NOMO-1 (cell line): ENCODE measurements at regions not wholly inside any gene's neighbourhood (a gene's known extent, or its start where the extent isn't known, plus 50 kb on each side); places are given as distances from the start of the nearest gene placed in this dataset.
"Not testable (repeated sequence)": the region's sequence is repeated elsewhere in the genome, so short reads cannot be mapped to it uniquely, and the experiment has no call there.

Experiments used
- DNase-seq, 2 experiments: peaks; one replicate each; lab custom pipeline; 2025; ENCODE audit not compliant: unreplicated experiment in 2 of 2; lab: John Stamatoyannopoulos, UW

DNA sequence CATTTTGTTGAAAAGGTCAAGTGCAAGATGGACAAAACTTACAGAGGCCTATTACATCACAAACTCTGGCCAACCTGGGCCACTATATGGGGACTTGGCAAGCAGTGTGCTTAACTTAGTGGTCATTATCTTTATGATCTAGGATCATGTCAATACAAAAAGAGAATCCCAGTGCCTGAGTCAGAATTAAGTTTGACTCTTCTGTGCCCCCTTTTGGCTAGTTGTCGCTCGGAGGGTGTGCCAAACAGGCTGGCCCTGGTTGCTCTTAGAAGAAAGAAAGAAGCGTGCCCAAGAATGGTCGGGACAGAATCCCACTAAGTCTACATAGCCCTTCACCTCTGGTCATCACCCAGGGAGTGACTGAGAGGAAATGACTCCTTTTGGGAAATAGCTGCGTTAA, 100.1 kb downstream of the EIF4E start:
- DNase-seq, result no peak

DNA sequence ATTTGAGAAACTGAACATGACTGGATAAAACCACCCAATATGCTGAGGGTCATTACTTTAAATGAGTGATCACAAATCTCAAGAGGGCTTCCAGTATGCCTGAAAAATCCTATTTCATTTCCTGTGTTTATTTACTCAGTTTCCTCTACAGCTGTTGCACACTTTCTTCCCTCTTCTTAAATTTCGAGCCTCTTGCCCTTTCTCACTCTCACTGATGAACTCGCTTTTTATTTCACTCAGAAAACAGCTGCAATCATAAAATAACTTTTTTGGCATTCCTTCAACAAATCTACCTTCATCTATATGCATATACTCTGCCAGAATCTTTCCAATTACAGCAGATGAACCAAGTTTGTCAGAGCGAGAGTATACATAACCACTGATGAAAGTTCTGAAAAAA, 101.3 kb downstream of the EIF4E start:
- no peak for DNase-seq

DNA sequence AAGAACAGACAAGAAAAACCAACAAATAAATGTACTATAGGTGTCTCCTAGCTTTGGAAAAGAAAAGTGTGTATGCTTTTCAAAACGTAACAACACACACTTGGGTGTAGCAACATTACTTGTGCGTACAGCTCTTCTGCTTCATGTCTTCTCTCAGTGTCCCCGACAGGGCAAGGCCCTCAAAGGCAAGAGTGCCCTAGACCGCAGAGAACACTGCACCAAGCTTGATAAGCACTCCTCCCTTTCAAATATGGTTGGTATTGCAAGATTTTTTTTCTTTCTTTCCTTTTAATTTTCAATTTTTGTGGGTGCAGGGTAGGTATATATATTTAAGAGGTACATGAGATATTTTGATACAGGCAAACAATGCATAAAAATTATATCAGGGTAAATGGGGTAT, 106.8 kb downstream of the EIF4E start:
- DNase-seq, result no peak

DNA sequence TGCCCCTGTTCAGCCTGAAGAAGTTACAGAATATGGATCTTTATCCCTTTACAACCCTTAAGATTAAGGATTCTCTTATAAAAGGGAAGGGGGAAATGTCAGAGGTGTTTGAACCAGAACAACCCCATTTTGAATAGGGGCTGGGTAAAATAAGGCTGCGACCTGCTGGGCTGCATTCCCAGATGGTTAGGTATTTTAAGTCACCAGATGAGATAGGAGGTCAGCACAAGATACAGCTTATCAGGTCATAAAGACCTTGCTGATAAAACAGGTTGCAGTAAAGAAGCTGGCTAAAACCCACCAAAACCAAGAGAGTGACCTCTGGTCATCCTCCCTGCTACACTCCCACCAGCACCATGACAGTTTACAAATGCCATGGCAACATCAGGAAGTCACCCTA, 110.8 kb downstream of the EIF4E start:
- DNase-seq, result not testable (repeated sequence)

DNA sequence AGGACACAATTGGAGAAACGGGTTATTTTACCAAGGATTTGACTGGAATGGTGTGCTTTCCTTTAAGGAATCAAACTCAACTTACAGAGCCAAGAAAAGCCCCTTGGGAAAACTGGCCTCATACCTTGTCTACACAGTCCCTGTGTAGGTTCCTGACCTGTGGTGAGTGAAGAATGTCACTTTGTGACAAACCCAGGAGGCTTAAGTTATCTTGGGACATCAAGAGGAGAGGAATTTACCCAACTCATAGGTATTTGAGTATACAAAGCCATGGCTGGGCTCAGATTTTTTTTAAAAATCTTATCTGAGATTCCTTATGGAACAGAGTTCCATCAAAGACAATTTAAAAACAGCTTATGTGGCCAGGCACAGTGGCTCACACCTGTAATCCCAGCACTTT, 112.1 kb downstream of the EIF4E start:
- no peak for DNase-seq

DNA sequence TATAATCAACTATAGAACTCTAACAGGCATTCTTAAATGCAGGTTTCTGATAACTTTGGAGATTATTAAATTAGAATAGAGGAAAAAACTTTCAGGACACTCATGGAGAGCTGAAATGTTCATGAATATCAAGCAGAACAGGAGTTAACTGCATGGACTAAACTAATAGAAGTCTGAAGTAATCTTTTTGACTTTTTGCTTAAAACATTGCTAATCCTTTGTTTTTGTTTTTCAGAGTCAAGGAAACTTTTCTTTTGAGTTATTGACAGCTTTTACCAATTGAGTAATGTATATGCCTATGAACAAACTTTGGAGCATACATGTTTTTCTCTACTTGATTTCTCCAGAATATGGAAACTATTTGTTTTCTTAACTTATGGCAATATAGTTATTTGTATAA, 112.5 kb downstream of the EIF4E start:
- DNase-seq, result no peak

DNA sequence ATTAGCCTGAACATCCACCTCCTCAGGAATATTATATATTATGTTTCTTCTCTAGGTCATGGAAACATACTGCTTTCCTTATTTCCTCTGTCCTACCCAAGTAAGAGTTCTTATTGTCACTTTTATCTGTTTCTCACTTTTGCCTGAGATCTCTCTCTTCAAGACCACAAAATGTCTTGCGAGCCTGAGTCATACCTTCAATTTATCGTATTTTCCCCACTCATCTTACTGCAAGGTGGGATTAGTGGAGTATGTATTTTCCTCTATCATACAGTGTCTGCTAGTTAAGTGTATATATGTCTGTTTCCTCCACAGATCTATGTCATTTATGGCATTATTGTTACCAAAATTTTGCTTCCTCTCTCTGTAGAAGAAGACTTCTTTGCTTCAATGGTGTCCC, 124.5 kb downstream of the EIF4E start:
- DNase-seq, result no peak

DNA sequence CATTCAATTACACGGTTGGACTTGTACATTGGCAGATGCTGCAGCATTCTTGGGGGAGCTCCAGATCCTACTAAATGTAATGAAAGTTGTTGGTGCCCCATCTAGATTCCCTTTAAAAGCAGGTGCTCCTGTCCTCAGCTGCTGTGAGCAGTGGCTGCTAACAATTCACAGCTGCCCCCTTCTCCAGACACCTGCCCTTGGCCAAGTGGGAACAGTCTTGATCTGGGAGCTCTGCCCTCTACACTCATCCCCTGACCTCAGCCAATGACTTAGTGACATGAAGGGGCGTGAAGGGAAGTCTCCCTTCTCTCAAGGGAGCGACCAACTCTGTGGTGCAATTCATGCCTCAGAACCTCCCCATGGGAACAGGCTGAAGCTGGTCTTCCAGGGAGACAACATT, 125.7 kb downstream of the EIF4E start:
- no peak for DNase-seq

DNA sequence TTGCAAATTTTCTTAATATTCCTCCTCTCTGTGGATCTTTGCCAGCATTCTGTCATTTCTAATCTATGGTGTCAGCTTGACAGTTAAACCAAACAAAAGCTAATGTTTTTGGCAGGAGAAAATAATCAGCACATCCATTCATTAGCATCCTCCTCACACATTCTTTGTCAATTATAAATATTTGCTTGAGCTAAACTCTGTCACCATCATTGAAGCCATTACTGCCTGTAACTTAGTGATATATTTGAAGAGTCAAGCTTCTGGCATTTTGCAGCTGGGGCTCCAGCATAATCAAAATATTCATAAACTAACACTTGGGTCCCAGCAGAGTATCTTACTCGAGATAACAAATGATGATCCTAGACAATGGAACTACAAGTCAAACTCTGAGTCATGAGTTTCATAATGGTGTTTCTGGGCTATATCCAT, 126.1 kb downstream of the EIF4E start:
- no peak for DNase-seq

DNA sequence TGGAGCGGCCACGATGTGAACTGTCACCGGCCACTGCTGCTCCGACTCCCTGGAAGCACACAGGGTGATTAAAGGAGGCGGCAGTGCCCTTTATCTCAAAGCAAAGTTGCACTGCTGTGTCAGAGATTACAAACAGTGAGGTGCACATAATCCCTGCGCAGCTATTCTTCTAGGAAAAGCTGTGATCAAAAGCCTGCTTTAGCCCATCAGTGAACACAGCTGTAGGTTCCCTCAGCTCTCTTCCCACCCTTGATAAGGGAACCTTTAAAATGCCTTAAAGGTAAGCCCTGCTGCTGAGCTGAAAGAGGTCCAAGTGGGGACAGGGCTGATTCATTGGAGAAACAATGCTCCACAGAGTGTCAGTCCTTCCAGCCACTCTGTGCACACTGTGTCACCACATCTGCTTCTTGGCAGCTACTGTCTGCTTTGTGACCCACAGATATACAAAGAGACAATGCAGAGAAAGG, 127.6 kb downstream of the EIF4E start:
- no peak for DNase-seq

DNA sequence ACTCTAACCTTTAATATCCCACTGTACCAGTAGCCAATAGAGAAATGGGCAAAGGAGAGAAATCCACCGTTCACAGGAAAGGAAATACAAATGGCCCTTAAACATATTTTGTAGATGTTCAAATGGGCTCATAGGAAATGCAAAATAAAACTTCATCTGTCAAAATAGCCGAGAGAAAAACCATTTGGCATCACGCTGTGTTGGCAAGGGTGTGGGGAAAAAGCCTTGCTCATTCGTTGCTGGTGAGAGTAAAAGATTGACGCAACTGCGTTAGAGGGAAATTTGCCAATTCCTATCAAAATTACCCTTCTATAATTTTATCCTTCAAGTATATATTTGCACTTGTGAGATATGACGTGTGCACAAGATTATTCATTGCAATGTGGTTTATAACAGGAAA, 131.9 kb downstream of the EIF4E start:
- no peak for DNase-seq

DNA sequence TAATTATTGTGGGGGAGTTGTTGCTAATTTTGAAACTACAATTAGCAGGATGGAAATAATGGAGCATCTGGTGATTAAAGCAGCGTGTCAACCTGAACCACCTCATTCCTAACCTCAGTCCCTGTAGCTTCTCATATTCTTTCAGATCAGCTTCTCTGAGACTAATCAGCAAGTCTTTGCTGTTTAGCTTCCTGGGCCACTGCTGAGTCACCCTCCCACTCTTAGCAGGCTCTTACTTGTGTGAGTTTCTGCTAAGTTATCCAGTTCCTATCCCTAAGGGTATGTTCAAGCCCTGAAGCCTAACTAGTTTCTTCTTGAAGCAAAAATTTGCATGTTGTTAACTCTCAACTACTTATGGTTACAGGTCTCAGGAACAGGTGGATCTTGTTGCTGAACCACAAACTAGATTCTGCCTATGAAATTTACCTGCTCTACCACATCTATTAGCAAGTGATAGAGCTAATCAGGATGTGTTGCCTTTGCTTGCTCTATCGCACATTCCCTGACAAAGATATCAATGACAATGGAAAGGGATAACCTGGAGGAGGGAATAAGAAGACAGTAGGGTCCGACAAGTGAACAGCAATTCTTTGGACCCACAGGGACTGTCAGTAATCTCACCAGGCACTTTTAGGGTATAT, 134.2 kb downstream of the EIF4E start:
- no peak for DNase-seq

DNA sequence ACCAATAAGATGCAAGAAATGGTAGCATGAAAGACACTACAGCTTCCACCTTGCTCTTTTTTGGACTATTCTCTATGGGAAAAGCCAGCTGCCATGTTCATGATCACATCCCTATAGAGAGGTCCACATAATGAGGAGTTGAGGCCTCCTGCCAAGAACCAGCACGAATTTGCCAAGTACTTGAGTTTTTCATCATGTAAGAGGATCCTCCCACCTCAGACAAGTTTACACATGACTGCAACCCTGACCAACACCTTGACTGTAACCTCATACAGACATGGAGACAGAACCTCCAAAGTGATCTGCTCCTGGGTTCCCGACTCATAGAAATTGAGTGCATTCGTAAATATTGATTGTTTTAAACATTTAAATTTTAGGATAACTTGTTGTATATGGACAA, 135.2 kb upstream of the TSPAN5 start:
- DNase-seq, result no peak

DNA sequence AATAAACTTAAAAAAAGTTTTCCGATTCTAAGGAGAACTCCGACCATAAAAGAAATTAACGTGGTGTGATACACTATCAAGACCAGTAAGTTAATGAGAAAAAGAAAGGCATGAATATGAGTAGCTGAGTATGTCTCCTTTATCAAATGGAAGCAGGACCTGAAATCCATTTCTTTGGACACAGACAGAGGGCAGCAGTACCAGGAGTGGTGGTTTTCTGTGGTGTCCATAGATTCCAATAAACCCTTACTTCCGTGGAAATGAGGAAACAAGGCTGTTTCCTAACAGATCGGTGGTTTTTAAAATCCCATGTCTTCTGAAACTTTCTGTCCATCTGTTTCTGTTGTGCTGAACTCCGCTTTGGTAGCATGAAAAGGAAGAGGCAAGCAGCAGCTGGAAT, 128.5 kb upstream of the TSPAN5 start:
- DNase-seq, result no peak

DNA sequence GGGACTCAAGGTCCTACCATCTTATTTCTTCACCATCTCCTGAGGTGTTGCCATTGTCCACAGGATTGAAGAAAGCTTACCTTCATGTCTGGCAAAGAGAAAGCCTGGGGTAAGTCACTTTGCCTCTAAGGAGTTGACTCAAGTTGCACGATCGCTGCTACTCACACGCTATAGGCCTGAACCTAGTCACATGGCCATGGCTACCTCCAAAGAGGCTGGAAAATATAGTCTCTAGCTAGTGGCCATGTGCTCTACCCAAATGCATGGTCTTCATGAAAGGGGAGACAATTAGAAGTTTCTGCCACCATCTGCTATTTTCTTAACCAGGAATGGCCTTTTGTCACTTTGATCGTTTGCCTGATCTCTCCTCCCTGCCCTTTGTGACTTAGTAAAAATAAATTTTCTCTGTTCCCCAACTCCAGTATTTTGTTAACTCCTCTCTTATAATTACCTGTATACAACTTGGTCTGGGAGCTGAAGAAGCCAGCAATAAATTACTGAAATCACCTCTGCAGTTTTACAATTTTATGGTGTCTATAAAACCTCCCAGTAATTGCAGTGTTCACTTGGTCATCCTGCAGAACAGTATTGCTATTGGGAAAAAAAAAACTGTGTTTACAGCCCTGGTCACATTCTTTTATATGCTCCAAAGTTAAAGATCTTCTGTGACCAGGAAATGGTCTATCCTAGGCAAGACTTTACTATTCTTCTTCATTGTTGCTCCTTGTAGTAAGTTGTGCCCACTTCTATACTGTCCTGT, 126.7 kb upstream of the TSPAN5 start:
- DNase-seq, result no peak

DNA sequence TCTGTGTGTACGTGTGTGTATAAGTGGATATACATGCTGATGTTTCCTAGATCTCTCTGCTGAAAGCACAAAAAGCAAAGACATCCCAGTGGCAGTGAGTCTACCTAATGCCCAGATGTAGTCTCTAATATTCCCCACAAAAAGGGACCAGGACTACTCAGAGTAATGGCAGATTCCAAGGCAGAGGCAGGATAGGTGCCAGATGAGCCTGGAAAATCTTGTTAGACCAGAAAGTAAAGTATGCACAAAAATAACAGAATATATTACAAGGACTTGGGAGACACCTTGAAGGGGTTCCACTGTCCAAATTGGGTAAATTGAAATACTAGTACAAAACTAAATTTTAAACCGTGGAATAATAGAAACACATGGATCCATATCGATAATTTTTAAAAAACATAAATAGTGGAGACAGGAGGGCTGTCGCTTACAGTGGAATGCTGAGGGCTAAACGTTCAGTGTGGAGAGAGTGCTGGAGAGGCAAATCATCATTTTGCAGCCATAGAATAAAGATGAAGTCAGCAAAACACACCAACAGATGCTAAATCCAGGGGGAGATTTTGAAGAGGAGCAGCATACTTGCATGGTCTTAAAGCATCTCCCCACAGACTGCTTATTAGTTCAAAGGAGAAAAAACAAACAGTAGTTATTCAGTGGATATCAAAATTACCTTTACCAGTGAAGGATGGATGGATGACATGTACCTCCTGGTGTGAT, 123.4 kb upstream of the TSPAN5 start:
- no peak for DNase-seq

DNA sequence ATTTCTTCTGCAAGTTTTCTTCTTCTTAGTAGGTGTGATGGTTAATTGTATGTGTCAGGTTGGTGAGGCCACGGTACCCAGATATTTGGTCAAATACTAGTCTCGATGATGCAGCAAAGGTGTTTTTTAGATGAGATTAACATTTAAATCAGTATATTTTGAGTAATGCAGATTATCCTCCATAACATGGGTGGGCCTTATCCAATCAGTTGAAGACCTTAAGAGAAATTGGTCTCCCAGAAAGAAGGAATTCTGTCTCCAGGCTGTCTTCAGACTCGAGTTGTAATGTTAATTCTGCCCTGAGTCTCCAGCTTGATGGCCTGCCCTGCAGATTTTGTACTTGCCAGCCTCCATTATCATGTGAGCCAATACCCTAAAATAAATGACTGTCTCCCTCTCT, 122.5 kb upstream of the TSPAN5 start:
- no peak for DNase-seq

DNA sequence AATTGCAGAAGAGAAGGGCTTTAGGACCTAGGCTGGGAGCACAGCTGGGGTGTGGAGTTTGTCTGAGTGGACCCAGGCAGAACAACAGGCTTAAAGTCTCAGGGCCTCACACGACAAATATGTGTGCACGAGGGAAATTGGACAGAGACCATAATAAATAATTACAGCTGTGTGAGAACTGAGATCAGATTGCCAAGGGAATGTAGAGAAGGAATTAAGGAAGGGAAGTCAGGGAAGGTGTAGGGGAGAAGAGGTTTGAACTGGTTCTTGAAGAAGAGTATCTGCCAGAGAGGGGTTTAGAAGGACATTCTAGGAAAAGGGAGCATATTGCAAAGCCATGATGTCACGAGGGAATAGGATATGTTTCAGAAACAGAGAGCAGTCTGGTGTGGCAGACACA, 120.7 kb upstream of the TSPAN5 start:
- no peak for DNase-seq

DNA sequence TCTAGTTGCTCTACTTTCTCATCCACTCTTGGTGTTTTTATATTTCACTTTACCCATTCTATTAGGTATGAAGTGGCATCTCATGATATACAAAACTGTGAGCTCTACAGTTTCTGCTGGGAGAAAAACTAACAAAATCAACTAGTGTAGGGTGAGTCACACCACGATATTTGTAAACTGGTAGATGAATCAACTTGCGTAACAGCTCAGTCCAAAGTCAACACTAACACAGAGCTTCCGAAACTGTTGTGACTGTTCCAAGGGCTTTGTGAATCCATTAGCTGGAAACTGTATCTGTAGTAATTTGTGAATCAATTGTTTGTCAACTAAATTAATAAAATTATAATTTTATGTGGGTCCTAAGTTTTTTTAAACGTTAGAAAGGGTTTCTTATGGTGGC, 119.8 kb upstream of the TSPAN5 start:
- DNase-seq, result no peak

DNA sequence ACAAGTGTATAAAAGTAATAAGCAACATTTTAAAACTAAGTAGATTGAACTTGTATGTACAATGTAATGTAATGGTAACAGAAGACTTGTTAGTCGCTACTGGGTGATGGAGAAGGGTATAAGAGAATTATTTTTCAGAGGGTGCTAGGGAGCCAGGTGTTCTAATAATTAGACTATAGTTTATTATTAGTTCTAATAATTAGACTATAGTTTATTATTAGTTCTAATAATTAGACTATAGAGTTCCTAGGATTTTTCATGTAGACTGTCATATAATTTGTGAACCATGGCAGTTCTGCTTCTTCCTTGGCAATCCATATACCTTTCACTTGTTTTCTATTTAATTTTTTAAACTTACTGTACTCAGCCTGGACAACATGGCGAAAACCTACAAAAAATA, 117.3 kb upstream of the TSPAN5 start:
- no peak for DNase-seq

DNA sequence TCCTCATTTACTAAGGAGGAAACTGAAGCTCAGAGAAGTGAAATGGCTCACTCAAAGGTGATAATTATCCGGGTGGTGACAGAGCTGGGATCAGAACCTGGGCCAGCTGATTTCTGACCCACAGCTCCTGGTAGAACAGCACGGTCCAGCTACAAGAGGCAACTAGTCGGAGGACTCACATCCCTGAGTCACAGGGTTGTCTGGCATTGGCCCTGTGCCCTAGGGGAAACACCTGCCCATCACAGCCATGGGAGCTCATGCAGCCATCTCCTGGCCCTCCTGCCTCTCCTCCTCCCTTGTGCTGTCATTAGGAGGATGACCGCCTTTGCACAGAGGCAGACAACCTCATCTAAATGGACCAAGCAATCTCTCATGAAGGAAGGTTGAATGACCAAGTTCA, 115.2 kb upstream of the TSPAN5 start:
- DNase-seq, result no peak
